Suprapubic skin (tissue), 4 donors: ENCODE measurements at regions not wholly inside any gene's neighbourhood (a gene's known extent, or its start where the extent isn't known, plus 50 kb on each side); places are given as distances from the start of the nearest gene placed in this dataset.

Experiments used
- DNase-seq, 2 donors: peaks; one replicate each; pipeline ENCODE4 v3.0.0-alpha.2; 2019; ENCODE audit warnings: low spot score in 2 of 2
- H3K27ac ChIP-seq: fragments of 200-600 bp; sonication (generic); one replicate; pipeline ENCODE4 v1.5.1; 2019
- H3K27me3 ChIP-seq: fragments of 200-600 bp; sonication (generic); one replicate; pipeline ENCODE4 v1.5.1; 2019
- H3K36me3 ChIP-seq: fragments of 200-600 bp; sonication (generic); one replicate; pipeline ENCODE4 v1.5.1; 2019
- H3K4me1 ChIP-seq: fragments of 200-600 bp; sonication (generic); one replicate; pipeline ENCODE4 v1.5.1; 2019
- H3K4me3 ChIP-seq: fragments of 200-600 bp; sonication (generic); one replicate; pipeline ENCODE4 v1.5.1; 2019; ENCODE audit warnings: mild to moderate bottlenecking
- H3K9me3 ChIP-seq: fragments of 200-600 bp; sonication (generic); one replicate; pipeline ENCODE4 v1.5.1; 2019
- EP300 ChIP-seq: sonication (generic); formaldehyde crosslinking; IDR thresholded peaks from one replicate; pipeline ENCODE4 v1.6.1; 2017; ENCODE audit warnings: antibody characterized with exemption
- POLR2A ChIP-seq, 2 donors: fragments of 450-650 bp; IDR thresholded peaks; one replicate each; pipeline ENCODE4 v1.6.1; 2017; ENCODE audit warnings: antibody characterized with exemption in 2 of 2, mild to moderate bottlenecking in 2 of 2, moderate library complexity in 2 of 2
- POLR2AphosphoS5 ChIP-seq, 3 donors: sonication (generic); formaldehyde crosslinking; IDR thresholded peaks; one replicate each; pipeline ENCODE4 v1.6.1; 2017; ENCODE audit warnings: antibody characterized with exemption in 3 of 3
- WGBS: methylation state at CpG from one replicate; pipeline ENCODE4 v1.1.5; 2018; 5-methylcytosine and 5-hydroxymethylcytosine counted together
- TF ChIP-seq, protein P1 (sequence below), 2 donors: fragments of 200-600 bp in 1 of 2; fragments of 450-650 bp in 1 of 2; sonication (generic) in 1 of 2; IDR thresholded peaks; one replicate each; pipeline ENCODE4 v1.5.1; 2016 to 2019; ENCODE audit warnings: antibody characterized with exemption in 2 of 2, mild to moderate bottlenecking in 1 of 2, moderate library complexity in 1 of 2

DNA sequence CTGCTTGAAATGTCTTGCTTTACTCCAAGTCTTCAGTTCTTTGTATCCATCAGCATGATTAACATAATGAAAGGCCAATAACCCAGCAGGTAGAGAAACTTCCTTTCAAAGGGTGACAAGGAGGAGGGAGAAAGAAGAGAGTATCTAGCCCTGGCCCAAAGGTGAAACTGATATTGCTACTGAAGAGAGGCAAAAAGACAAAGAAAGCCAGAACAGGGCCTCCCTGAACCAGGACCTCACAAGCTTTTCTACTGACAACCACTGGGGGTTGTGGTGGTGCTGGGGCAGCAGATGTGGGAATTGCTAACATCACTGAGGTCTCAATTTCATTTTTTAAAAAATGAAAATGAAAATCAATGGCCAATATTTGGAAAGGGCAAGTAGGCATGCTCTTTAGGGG lies 234.1 kb downstream of the RSL24D1 start:
- no peak overlapping the region for H3K4me3 ChIP-seq
- TF ChIP-seq POLR2AphosphoS5 (IDR thresholded peaks at IDR 0.05) (no peak), POLR2A (IDR thresholded peaks at IDR 0.05) (no peak)
- TF ChIP-seq, protein P1, sequence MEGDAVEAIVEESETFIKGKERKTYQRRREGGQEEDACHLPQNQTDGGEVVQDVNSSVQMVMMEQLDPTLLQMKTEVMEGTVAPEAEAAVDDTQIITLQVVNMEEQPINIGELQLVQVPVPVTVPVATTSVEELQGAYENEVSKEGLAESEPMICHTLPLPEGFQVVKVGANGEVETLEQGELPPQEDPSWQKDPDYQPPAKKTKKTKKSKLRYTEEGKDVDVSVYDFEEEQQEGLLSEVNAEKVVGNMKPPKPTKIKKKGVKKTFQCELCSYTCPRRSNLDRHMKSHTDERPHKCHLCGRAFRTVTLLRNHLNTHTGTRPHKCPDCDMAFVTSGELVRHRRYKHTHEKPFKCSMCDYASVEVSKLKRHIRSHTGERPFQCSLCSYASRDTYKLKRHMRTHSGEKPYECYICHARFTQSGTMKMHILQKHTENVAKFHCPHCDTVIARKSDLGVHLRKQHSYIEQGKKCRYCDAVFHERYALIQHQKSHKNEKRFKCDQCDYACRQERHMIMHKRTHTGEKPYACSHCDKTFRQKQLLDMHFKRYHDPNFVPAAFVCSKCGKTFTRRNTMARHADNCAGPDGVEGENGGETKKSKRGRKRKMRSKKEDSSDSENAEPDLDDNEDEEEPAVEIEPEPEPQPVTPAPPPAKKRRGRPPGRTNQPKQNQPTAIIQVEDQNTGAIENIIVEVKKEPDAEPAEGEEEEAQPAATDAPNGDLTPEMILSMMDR (IDR thresholded peaks at IDR 0.05), result no peak
- no peaks in the 10 kb centered on the region for H3K27me3 ChIP-seq
- H3K27ac ChIP-seq, result no peak overlapping the region
- DNase-seq, result no peak
- H3K9me3 ChIP-seq, result no peaks in the 10 kb centered on the region
- no peaks in the 10 kb centered on the region for H3K4me1 ChIP-seq
- no peaks in the 10 kb centered on the region for H3K36me3 ChIP-seq

DNA sequence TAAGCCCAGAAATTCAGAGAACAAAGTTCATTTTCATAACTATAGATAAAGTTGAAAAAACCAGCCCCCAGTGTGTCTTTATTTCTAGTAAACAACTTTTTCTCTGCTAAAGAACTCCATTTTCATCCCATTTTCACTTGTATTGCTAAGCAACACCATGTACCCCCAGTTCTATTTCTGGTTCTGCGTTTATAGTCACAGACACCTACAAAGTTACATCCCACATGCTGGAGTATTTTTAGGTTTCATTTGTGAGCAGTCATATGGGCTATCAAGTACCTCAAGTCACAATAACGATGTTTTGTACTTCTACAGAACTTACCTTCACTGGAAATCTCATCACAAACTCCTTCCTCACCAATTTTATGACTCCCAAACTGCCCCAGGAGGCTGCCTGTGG lies 236.5 kb downstream of the RSL24D1 start:
- Histone ChIP-seq H3K4me1 (no peaks in the 10 kb centered on the region), H3K27ac (no peak overlapping the region), H3K4me3 (no peak overlapping the region), H3K36me3 (no peaks in the 10 kb centered on the region), H3K9me3 (no peaks in the 10 kb centered on the region), H3K27me3 (no peaks in the 10 kb centered on the region)
- WGBS, result 74% methylated on average over 2 of the region's 2 CpGs
- no peak for DNase-seq
- TF ChIP-seq EP300 (no peak), POLR2A (IDR thresholded peaks at IDR 0.05) (no peak), POLR2AphosphoS5 (IDR thresholded peaks at IDR 0.05) (no peak)
- TF ChIP-seq, protein P1 (IDR thresholded peaks at IDR 0.05), result no peak

DNA sequence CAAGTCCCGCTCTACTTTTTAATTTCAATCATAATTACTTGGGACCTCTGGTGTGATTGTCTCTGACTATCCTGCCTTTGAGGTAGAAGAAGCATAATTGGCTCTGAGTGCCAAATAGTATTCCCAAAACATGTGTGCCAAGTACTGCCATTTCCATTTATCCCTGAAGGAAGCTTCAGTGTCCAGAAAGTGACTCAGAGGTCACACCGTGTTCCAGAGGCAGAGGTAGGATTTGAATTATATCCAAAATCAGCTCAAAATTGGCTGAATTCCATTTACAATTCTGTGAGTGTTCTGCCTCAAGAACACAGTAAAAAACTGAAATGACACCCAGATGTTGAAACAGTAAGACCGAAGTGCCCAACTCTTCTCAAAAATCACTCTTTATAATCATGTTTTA lies 255.3 kb downstream of the RSL24D1 start:
- 56% methylated on average over 3 of the region's 3 CpGs for WGBS
- TF ChIP-seq POLR2AphosphoS5 (IDR thresholded peaks at IDR 0.05) (no peak), POLR2A (IDR thresholded peaks at IDR 0.05) (no peak), EP300 (no peak)
- TF ChIP-seq, protein P1 (IDR thresholded peaks at IDR 0.05), result no peak
- DNase-seq, result no peak
- Histone ChIP-seq H3K4me3 (no peak overlapping the region), H3K4me1 (no peaks in the 10 kb centered on the region), H3K9me3 (peaks cover 5% of the 10 kb centered on the region), H3K27ac (no peak overlapping the region), H3K27me3 (no peaks in the 10 kb centered on the region), H3K36me3 (no peaks in the 10 kb centered on the region)

DNA sequence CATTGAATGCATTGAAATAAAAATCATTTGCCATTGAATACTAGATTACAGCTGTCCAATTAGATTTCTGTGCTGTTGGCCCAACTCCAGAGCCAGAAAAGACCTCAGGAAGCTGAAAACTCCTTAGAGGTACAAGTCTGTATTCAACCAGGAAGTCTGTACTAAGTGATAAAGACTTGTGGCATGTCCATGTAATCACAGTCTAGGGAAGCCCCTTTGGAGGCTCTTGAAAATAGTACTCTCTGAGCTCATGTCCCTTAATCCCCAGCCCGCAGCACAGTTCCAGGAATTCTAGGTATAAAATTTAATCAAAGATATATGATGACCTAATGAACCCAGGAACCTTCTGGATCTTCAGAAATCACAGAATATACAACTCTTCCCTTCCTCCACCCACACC lies 279.4 kb downstream of the RSL24D1 start:
- 29% methylated on average over 1 of the region's 1 CpG for WGBS
- H3K4me1 ChIP-seq, result no peaks in the 10 kb centered on the region
- TF ChIP-seq POLR2AphosphoS5 (IDR thresholded peaks at IDR 0.05) (no peak), EP300 (no peak), POLR2A (IDR thresholded peaks at IDR 0.05) (no peak)
- TF ChIP-seq, protein P1 (IDR thresholded peaks at IDR 0.05), result no peak
- H3K9me3 ChIP-seq, result no peaks in the 10 kb centered on the region
- no peaks in the 10 kb centered on the region for H3K36me3 ChIP-seq
- H3K4me3 ChIP-seq, result no peak overlapping the region
- H3K27ac ChIP-seq, result no peak overlapping the region
- H3K27me3 ChIP-seq, result no peaks in the 10 kb centered on the region
- DNase-seq, result no peak

DNA sequence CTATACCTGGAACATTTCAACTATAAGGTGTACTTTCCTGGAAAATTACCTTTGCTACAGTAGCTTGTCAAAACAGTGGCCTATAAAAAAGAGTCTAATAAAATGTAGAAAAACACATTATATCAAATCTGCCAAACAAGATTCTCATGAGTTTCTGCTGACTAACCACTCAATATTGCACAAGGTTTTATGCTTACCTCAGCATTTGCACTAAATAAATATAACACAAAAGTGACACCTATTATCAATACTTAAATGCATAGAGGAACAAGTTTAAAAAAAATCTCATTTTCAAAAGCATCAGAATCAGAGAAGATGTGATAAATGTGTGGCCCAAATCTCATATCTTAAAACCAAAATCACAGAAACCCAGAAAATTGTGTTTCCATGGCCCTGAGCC lies 281.4 kb downstream of the RSL24D1 start:
- TF ChIP-seq EP300 (no peak), POLR2AphosphoS5 (IDR thresholded peaks at IDR 0.05) (no peak)
- no peak for DNase-seq
- Histone ChIP-seq H3K27ac (no peak overlapping the region), H3K27me3 (no peaks in the 10 kb centered on the region), H3K36me3 (no peaks in the 10 kb centered on the region), H3K4me3 (no peak overlapping the region), H3K4me1 (no peaks in the 10 kb centered on the region), H3K9me3 (no peaks in the 10 kb centered on the region)

DNA sequence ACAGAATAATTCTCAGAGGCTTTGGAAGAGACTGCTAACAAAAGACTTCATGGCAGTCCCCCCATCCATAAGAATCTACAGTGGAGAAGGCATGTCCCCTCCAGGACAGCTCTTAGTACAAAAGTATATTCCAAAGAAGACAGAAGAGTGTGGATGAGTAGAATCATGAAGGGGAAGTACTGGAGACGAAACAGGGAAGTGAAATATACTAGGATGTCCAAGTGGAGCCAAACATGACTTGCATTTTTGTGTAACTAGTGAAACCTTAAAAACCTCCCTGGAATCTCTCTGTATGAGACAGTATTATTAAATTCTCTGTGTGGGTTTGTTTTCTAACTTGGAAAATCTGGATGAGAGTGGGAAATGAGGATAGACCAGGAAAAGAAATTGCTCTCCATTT lies 312.4 kb downstream of the RSL24D1 start:
- Histone ChIP-seq H3K4me1 (no peaks in the 10 kb centered on the region), H3K36me3 (no peaks in the 10 kb centered on the region), H3K9me3 (peaks cover 4% of the 10 kb centered on the region), H3K27ac (no peak overlapping the region), H3K4me3 (no peak overlapping the region), H3K27me3 (no peaks in the 10 kb centered on the region)
- DNase-seq, result no peak
- TF ChIP-seq, protein P1 (IDR thresholded peaks at IDR 0.05), result no peak
- TF ChIP-seq POLR2AphosphoS5 (IDR thresholded peaks at IDR 0.05), result no peak
- 0% methylated on average over 1 of the region's 1 CpG for WGBS
